ENCODE measurements at regions not wholly inside any gene's neighbourhood (a gene's known extent, or its start where the extent isn't known, plus 50 kb on each side); places are given as distances from the start of the nearest gene placed in this dataset.

DNA sequence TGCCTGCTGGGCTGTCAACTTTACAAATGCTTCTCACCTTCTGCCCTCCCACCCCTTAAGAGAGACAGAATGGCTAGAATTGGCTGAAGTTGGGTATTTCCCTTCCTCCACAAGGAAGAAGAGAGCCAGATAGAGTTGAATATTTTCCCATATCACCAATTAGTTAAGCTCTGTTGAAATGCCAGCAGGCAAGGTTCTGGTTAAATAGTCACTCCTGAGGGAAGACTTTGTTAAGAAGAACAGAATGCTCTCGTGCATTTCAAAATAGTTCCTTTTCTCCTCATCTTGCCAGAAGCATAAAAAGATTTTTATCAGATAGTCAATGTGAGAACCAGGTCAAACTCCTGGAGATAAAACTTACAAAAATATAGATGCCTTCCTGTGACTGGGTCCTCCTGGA lies 2857.0 kb upstream of the PCDH20 start:
- no peaks in the 10 kb centered on the region for H3K36me3 Mint-ChIP-seq (ENCODE audit: low read depth)
- no peak for ATAC-seq
- H3K27me3 Mint-ChIP-seq: no peaks in the 10 kb centered on the region
- H3K27ac Mint-ChIP-seq: no peak overlapping the region
- H3K4me1 Mint-ChIP-seq: no peaks in the 10 kb centered on the region
- no peak for DNase-seq
- no peak overlapping the region for H3K4me3 Mint-ChIP-seq
- H3K9me3 Mint-ChIP-seq: peaks cover 17% of the 10 kb centered on the region

GRCh38 chr13:64266024-64266423 lies 2850.4 kb upstream of the PCDH20 start:
- peaks cover 22% of the 10 kb centered on the region for H3K9me3 Mint-ChIP-seq
- no peak overlapping the region for H3K27ac Mint-ChIP-seq
- DNase-seq: no peak
- H3K4me1 Mint-ChIP-seq: no peaks in the 10 kb centered on the region
- no peaks in the 10 kb centered on the region for H3K27me3 Mint-ChIP-seq
- H3K36me3 Mint-ChIP-seq (ENCODE audit: low read depth): no peaks in the 10 kb centered on the region
- no peak for ATAC-seq
- H3K4me3 Mint-ChIP-seq: no peak overlapping the region

- ATAC-seq: no peak
- H3K36me3 Mint-ChIP-seq (ENCODE audit: low read depth): no peaks in the 10 kb centered on the region
- no peak for DNase-seq
- no peak overlapping the region for H3K27ac Mint-ChIP-seq
- H3K4me3 Mint-ChIP-seq: no peak overlapping the region
- peaks cover 18% of the 10 kb centered on the region for H3K9me3 Mint-ChIP-seq
- no peaks in the 10 kb centered on the region for H3K27me3 Mint-ChIP-seq
- no peaks in the 10 kb centered on the region for H3K4me1 Mint-ChIP-seq
These were observed 2847.6 kb upstream of the PCDH20 start for GRCh38 chr13:64263285-64263684.

- H3K4me3 Mint-ChIP-seq: no peak overlapping the region
- peaks cover 19% of the 10 kb centered on the region for H3K9me3 Mint-ChIP-seq
- no peak for ATAC-seq
These were observed 2841.1 kb upstream of the PCDH20 start for GRCh38 chr13:64256751-64257150.

DNA sequence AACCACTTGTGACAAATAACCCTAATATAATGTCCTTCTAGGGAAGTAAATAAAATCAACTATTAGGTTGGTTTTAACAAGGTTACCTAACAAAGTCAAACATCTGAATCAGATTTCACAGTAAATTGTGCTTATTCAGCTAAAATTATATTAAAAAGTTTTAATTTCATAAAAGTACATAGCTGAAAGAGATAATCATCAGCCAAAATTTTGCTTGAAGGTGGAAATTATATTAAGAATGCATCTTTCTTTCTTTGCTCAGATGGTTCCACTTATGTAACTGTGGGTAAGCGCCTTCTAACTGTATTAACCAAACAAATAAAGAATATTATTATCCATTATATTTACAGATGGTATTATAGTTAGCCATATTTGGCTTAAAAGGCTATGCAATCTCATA lies 2840.3 kb upstream of the PCDH20 start:
- peaks cover 16% of the 10 kb centered on the region for H3K9me3 Mint-ChIP-seq
- H3K27me3 Mint-ChIP-seq: no peaks in the 10 kb centered on the region
- H3K4me3 Mint-ChIP-seq: no peak overlapping the region
- DNase-seq (no peak), ATAC-seq (no peak)
- H3K36me3 Mint-ChIP-seq (ENCODE audit: low read depth): no peaks in the 10 kb centered on the region
- H3K27ac Mint-ChIP-seq: no peak overlapping the region
- no peaks in the 10 kb centered on the region for H3K4me1 Mint-ChIP-seq

More at GRCh38 chr13:64256751-64257150, 2841.1 kb upstream of the PCDH20 start:
- H3K36me3 Mint-ChIP-seq (ENCODE audit: low read depth): no peaks in the 10 kb centered on the region
- H3K4me1 Mint-ChIP-seq: no peaks in the 10 kb centered on the region
- H3K27ac Mint-ChIP-seq: no peak overlapping the region
- no peaks in the 10 kb centered on the region for H3K27me3 Mint-ChIP-seq
- DNase-seq: no peak

DNA sequence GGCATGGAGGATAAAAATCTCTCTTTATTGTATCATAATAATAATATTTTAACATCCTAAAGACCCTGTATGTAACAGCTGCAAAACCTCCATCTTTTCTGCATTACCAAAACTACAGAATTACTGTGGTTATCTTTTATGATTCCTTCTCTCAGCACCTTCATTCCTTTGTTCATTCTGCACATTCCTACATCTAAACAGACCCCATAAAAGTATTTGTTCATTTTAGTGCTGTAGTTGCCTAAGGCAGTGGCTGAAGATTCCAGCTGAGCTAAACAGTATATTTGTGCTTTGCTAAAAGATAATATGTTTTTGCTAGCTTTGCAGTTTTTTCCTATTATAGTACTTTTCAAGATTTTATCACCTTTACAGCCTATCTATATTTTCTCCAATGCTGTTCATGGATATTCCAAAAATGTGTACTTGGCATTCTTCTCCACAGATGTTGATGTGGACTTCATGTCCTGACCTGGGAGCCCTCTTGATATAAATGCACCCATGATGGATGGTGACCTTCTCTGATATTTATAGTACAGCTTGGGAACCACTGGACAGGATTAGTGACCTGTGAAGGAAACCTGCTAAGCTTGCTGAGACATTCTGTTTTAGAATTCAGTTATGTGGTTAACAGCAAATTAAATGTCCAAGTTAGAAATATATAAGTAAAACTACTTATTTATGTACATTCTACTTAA lies 2832.9 kb upstream of the PCDH20 start:
- no peak for DNase-seq
- ATAC-seq: no peak
- Mint-ChIP-seq H3K27me3 (no peaks in the 10 kb centered on the region), H3K4me3 (no peak overlapping the region), H3K9me3 (peaks cover 16% of the 10 kb centered on the region), H3K27ac (no peak overlapping the region), H3K4me1 (no peaks in the 10 kb centered on the region), H3K36me3 (ENCODE audit: low read depth) (no peaks in the 10 kb centered on the region)

GRCh38 chr13:64239372-64239771 lies 2823.7 kb upstream of the PCDH20 start:
- no peak overlapping the region for H3K27ac Mint-ChIP-seq
- H3K27me3 Mint-ChIP-seq: no peaks in the 10 kb centered on the region
- no peaks in the 10 kb centered on the region for H3K36me3 Mint-ChIP-seq (ENCODE audit: low read depth)
- peaks cover 19% of the 10 kb centered on the region for H3K9me3 Mint-ChIP-seq
- H3K4me1 Mint-ChIP-seq: no peaks in the 10 kb centered on the region
- no peak overlapping the region for H3K4me3 Mint-ChIP-seq
- no peak for ATAC-seq
- no peak for DNase-seq

GRCh38 chr13:64234255-64234654 lies 2818.6 kb upstream of the PCDH20 start:
- Mint-ChIP-seq H3K27me3 (no peaks in the 10 kb centered on the region), H3K4me1 (no peaks in the 10 kb centered on the region), H3K9me3 (peaks cover 7% of the 10 kb centered on the region), H3K27ac (no peak overlapping the region), H3K36me3 (ENCODE audit: low read depth) (no peaks in the 10 kb centered on the region), H3K4me3 (no peak overlapping the region)
- DNase-seq (no peak), ATAC-seq (no peak)

GRCh38 chr13:64223016-64223415 lies 2807.4 kb upstream of the PCDH20 start:
- H3K27ac Mint-ChIP-seq: no peak overlapping the region

DNA sequence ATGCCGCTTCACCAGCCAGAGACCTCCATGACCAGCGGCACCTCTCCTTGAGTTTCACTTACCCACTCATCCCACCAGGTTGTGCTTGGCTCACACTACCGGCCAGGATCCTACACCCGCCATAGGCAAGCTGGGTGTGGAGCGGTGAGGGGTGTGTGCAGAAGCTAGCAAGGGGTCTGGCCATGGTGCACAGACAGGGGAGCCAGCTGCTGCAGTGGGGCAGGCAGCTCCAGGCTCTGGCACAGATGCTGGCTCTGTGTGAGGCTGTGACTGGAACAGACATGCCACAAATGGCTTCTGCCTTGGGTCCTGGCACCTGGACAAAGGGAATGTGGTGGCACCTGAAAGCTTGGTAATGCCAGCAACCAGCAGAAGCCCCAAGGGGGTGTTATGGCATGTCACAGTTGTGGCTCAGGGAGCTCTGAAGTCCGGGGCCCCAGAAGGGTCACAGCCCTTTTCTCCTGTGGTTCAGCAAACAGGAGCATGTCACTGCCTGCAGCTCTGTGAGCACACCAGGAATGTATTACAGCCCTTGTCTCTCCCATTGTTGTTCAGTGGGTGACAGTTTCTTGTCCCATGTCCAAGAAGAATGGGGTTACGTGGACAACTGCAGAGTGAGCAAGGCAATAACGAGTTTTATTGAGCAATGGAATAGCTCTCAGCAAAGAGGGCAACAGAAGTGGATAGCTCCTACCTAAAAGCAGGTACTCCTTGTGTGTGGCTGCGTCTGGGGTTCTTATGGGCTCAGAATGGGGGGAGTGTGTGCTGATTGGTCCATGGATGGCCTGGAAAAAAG lies 2791.0 kb upstream of the PCDH20 start:
- Mint-ChIP-seq H3K4me3 (no peak overlapping the region), H3K9me3 (peaks cover 11% of the 10 kb centered on the region), H3K4me1 (no peaks in the 10 kb centered on the region), H3K27me3 (no peaks in the 10 kb centered on the region), H3K36me3 (ENCODE audit: low read depth) (no peaks in the 10 kb centered on the region), H3K27ac (no peak overlapping the region)
- DNase-seq: no peak
- peak; percentile 20 for ATAC-seq

More at GRCh38 chr13:64223016-64223415, 2807.4 kb upstream of the PCDH20 start:
- DNase-seq (no peak), ATAC-seq (no peak)
- Mint-ChIP-seq H3K9me3 (peaks cover 26% of the 10 kb centered on the region), H3K27me3 (no peaks in the 10 kb centered on the region), H3K4me1 (no peaks in the 10 kb centered on the region), H3K4me3 (no peak overlapping the region), H3K36me3 (ENCODE audit: low read depth) (no peaks in the 10 kb centered on the region)

DNA sequence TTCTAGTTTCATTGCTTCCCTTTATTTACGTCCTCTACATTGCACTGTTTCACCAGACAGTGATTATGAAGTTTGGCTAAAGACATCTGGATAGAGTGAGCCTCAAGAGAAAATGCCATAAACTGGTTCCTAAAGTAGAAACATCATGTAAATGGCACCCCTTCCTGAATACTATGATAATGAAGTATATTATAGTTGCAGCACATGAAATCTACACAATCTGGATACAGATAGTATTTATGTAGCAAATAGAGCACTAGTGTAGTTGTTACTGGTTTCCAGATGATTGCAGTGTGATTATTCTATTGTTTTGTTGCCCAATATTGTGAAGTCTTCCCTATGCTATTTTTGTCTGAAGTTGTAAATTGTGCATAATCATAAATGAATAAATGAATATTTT lies 2786.9 kb upstream of the PCDH20 start:
- no peak overlapping the region for H3K27ac Mint-ChIP-seq
- no peaks in the 10 kb centered on the region for H3K27me3 Mint-ChIP-seq
- ATAC-seq: no peak
- H3K4me3 Mint-ChIP-seq: no peak overlapping the region
- H3K36me3 Mint-ChIP-seq (ENCODE audit: low read depth): no peaks in the 10 kb centered on the region
- no peak for DNase-seq
- H3K4me1 Mint-ChIP-seq: no peaks in the 10 kb centered on the region
- H3K9me3 Mint-ChIP-seq: no peaks in the 10 kb centered on the region

GRCh38 chr13:64197232-64197631 lies 2781.6 kb upstream of the PCDH20 start:
- Mint-ChIP-seq H3K36me3 (ENCODE audit: low read depth) (no peaks in the 10 kb centered on the region), H3K27me3 (no peaks in the 10 kb centered on the region), H3K27ac (no peak overlapping the region), H3K4me3 (no peak overlapping the region), H3K9me3 (no peaks in the 10 kb centered on the region), H3K4me1 (no peaks in the 10 kb centered on the region)
- no peak for DNase-seq
- no peak for ATAC-seq

DNA sequence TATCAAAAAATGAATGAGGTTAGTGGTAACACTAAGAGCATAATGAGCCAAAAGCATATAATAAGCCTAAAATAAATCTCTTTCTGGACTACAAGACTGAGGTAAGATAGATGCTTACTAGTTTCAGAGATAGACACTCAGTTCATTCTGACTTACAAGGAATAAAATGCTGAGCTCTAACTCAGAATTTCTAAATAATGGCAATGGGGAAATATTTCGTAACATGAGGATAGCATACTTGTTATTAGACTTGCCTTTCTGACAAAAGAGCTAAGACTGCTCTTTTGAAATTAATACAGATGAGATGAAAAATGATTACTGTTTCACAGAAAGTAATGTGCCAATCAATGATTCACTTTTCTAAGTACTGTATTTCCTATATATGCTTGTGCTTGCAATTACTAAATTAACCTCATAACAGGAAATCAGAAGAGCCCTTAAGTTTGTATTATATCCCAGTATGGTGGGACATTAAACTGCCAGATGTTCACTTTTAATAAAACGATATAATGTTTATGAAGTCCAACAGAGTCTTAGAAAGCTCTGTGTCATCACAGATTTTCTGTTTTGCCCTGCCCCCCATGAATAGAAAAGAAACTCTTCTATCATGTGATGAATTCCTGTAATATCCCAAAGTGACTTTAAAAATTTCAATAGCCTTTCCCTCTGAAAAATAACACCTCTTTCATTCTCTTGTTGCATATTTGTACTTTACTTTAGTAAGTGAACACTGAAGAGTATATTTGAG lies 2771.0 kb upstream of the PCDH20 start:
- no peaks in the 10 kb centered on the region for H3K4me1 Mint-ChIP-seq
- ATAC-seq (no peak), DNase-seq (no peak)
- no peak overlapping the region for H3K27ac Mint-ChIP-seq
- H3K36me3 Mint-ChIP-seq (ENCODE audit: low read depth): no peaks in the 10 kb centered on the region
- peaks cover 10% of the 10 kb centered on the region for H3K9me3 Mint-ChIP-seq
- no peak overlapping the region for H3K4me3 Mint-ChIP-seq
- no peaks in the 10 kb centered on the region for H3K27me3 Mint-ChIP-seq

DNA sequence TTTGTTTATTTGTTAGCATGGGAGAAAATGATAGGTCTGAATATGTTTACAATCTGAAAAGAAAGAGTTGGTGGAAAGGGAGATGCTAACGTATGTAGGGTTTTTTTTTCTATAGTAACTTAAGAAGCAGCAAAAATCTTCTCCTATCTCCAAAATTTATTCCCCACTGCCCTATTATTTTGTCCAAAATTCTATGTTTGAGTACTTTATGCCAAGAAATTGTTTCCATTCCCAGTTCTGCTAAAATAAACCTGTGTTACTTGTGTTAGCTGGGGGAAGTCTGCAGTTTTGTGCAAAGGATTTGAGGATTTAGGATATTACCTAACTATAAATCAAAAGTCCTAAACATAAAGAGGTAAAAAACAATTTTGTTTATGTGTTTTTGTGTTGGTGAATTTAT lies 2770.4 kb upstream of the PCDH20 start:
- no peak for ATAC-seq
- Mint-ChIP-seq H3K27me3 (no peaks in the 10 kb centered on the region), H3K27ac (no peak overlapping the region), H3K36me3 (ENCODE audit: low read depth) (no peaks in the 10 kb centered on the region), H3K4me1 (no peaks in the 10 kb centered on the region), H3K9me3 (peaks cover 10% of the 10 kb centered on the region), H3K4me3 (no peak overlapping the region)
- no peak for DNase-seq

DNA sequence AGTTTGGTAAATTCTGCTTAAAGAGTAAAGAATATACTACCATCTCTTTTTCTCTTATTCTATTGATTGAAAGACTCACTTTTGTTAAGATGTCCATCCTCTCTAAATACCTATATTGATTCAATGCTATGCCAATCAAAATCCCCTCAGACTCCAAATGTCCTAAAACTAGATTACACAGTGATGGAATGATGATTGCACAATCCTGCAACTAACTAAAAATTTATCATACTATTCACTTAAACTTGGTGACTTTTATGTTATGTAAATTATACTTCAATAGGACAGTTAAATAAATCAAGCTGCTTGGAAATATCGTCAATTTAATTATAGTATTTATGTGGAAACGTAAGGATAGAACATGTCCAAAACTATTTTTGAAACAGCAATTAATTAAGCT lies 2765.1 kb upstream of the PCDH20 start:
- Mint-ChIP-seq H3K27ac (no peak overlapping the region), H3K4me1 (no peaks in the 10 kb centered on the region), H3K27me3 (no peaks in the 10 kb centered on the region), H3K4me3 (no peak overlapping the region), H3K36me3 (ENCODE audit: low read depth) (no peaks in the 10 kb centered on the region), H3K9me3 (peaks cover 5% of the 10 kb centered on the region)
- ATAC-seq (no peak), DNase-seq (no peak)
